ENCODE measurements at regions not wholly inside any gene's neighbourhood (a gene's known extent, or its start where the extent isn't known, plus 50 kb on each side); places are given as distances from the start of the nearest gene placed in this dataset.

- H3K9me3 Mint-ChIP-seq, result no peaks in the 10 kb centered on the region
- no peaks in the 10 kb centered on the region for H3K27me3 Mint-ChIP-seq (ENCODE audit: low read depth)
- ChIA-PET POLR2A (no interaction called here), CTCF (interaction anchor here (1.7 kb wide), 1 partner anchor 41 kb away, joined by 6 read pairs; no protein-coding TSS in a partner anchor)
- no peak for ATAC-seq
- H3K4me1 Mint-ChIP-seq, result peaks cover 12% of the 10 kb centered on the region
- TF ChIP-seq JUN (CRISPR knock-in tag; IDR thresholded peaks at IDR 0.05) (no peak), ZNF281 (CRISPR knock-in tag; IDR thresholded peaks at IDR 0.05) (no peak), E2F5 (CRISPR knock-in tag; IDR thresholded peaks at IDR 0.05) (no peak), ETV6 (CRISPR knock-in tag; IDR thresholded peaks at IDR 0.05) (no peak), MXD4 (CRISPR knock-in tag; IDR thresholded peaks at IDR 0.05; ENCODE audit: borderline replicate concordance) (no peak), ELF4 (CRISPR knock-in tag; IDR thresholded peaks at IDR 0.05; ENCODE audit: low read depth) (no peak), ZBTB21 (CRISPR knock-in tag; IDR thresholded peaks at IDR 0.05; ENCODE audit: borderline replicate concordance) (no peak), EMX1 (CRISPR knock-in tag; IDR thresholded peaks at IDR 0.05) (no peak), ATF6 (CRISPR knock-in tag; IDR thresholded peaks at IDR 0.05) (no peak)
- H3K27ac Mint-ChIP-seq, result no peak overlapping the region
- H3K36me3 Mint-ChIP-seq, result no peaks in the 10 kb centered on the region
- H3K4me3 Mint-ChIP-seq, result no peak overlapping the region
- DNase-seq (ENCODE audit: low spot score), result no peak
These were observed 177.7 kb downstream of the MREG start for GRCh38 chr2:215835657-215836056.

GRCh38 chr2:215835231-215835630, 178.1 kb downstream of the MREG start:
- CTCF ChIA-PET, result interaction anchor here (1.7 kb wide), 1 partner anchor 40 kb away, joined by 6 read pairs; no protein-coding TSS in a partner anchor
- DNase-seq (ENCODE audit: low spot score) (no peak), ATAC-seq (no peak)
- H3K9me3 Mint-ChIP-seq, result no peaks in the 10 kb centered on the region
- H3K27me3 Mint-ChIP-seq (ENCODE audit: low read depth), result no peaks in the 10 kb centered on the region
- POLR2A ChIA-PET, result no interaction called here
- H3K4me3 Mint-ChIP-seq, result no peak overlapping the region
- no peaks in the 10 kb centered on the region for H3K36me3 Mint-ChIP-seq
- no peak overlapping the region for H3K27ac Mint-ChIP-seq
- H3K4me1 Mint-ChIP-seq, result peaks cover 12% of the 10 kb centered on the region
- TF ChIP-seq E2F4 (CRISPR knock-in tag; IDR thresholded peaks at IDR 0.05; ENCODE audit: borderline replicate concordance, low read depth), result no peak
- TF ChIP-seq SOX15 (CRISPR knock-in tag; IDR thresholded peaks at IDR 0.05), result no peak
- no peak for TF ChIP-seq ZNF232 (CRISPR knock-in tag; IDR thresholded peaks at IDR 0.05)
- no peak for TF ChIP-seq AFF4 (CRISPR knock-in tag; IDR thresholded peaks at IDR 0.05; ENCODE audit: borderline replicate concordance)
- TF ChIP-seq CREM (CRISPR knock-in tag; IDR thresholded peaks at IDR 0.05), result no peak
- no peak for TF ChIP-seq ZNF671 (CRISPR knock-in tag; IDR thresholded peaks at IDR 0.05)
- no peak for TF ChIP-seq GABPB1 (CRISPR knock-in tag; IDR thresholded peaks at IDR 0.05)
- TF ChIP-seq TCF7 (CRISPR knock-in tag; IDR thresholded peaks at IDR 0.05; ENCODE audit: low read depth), result no peak
- TF ChIP-seq ZNF121 (CRISPR knock-in tag; IDR thresholded peaks at IDR 0.05), result no peak
- no peak for TF ChIP-seq USF1 (CRISPR knock-in tag; IDR thresholded peaks at IDR 0.05)
- TF ChIP-seq ZNF532 (CRISPR knock-in tag; IDR thresholded peaks at IDR 0.05; ENCODE audit: borderline replicate concordance), result no peak
- no peak for TF ChIP-seq ZNF317 (CRISPR knock-in tag; IDR thresholded peaks at IDR 0.05; ENCODE audit: borderline replicate concordance, low read depth)
